Neural progenitor cell (in vitro differentiated cells): ENCODE measurements at regions not wholly inside any gene's neighbourhood (a gene's known extent, or its start where the extent isn't known, plus 50 kb on each side); places are given as distances from the start of the nearest gene placed in this dataset.

ENCODE experiments used
- DNase-seq: peaks from one replicate; pipeline ENCODE4 v3.0.0-alpha.2; 2016; ENCODE audit warnings: low spot score
- H2AFZ ChIP-seq: fragments of 200-600 bp; sonication (generic); replicated peaks from 2 replicates; pipeline ENCODE4 v1.6.1; 2016; ENCODE audit warnings: antibody characterized with exemption
- H3F3A ChIP-seq: fragments of 200-600 bp; sonication (generic); 2 replicates; pipeline ENCODE4 v1.6.1; 2016; ENCODE audit warnings: antibody characterized with exemption, low read depth
- H3K27ac ChIP-seq: fragments of 200-600 bp; sonication (generic); 2 replicates; pipeline ENCODE4 v1.5.1; 2016; ENCODE audit warnings: mild to moderate bottlenecking
- H3K27me3 ChIP-seq: fragments of 200-600 bp; sonication (generic); 2 replicates; pipeline ENCODE4 v1.6.1; 2016; ENCODE audit warnings: mild to moderate bottlenecking, moderate library complexity
- H3K36me3 ChIP-seq: fragments of 200-600 bp; sonication (generic); 2 replicates; pipeline ENCODE4 v1.5.1; 2016
- H3K4me1 ChIP-seq: fragments of 200-600 bp; sonication (generic); 2 replicates; pipeline ENCODE4 v1.6.1; 2016; ENCODE audit warnings: mixed run types
- H3K4me2 ChIP-seq: fragments of 200-600 bp; sonication (generic); 2 replicates; pipeline ENCODE4 v1.6.1; 2016
- H3K4me3 ChIP-seq: fragments of 200-600 bp; sonication (generic); 2 replicates; pipeline ENCODE4 v1.5.1; 2016
- H3K79me2 ChIP-seq: fragments of 200-600 bp; sonication (generic); 2 replicates; pipeline ENCODE4 v1.6.1; 2016; ENCODE audit warnings: low read depth
- H3K9ac ChIP-seq: fragments of 200-600 bp; sonication (generic); 2 replicates; pipeline ENCODE4 v1.6.1; 2016
- H3K9me3 ChIP-seq: fragments of 200-600 bp; sonication (generic); 2 replicates; pipeline ENCODE4 v1.5.1; 2016; ENCODE audit warnings: low read depth
- H4K20me1 ChIP-seq: fragments of 200-600 bp; sonication (generic); 2 replicates; pipeline ENCODE4 v1.6.1; 2016; ENCODE audit warnings: low read depth
- H3K27ac Mint-ChIP-seq: 3 replicates; pipeline ENCODE4 v1.8.0; 2021; ENCODE audit warnings: mixed read lengths
- H3K27me3 Mint-ChIP-seq: 2 replicates; pipeline ENCODE4 v1.8.0; 2022; ENCODE audit warnings: low read depth, mild to moderate bottlenecking, inconsistent platforms, moderate library complexity, mixed read lengths; ENCODE audit not compliant: insufficient read depth
- H3K36me3 Mint-ChIP-seq: 3 replicates; pipeline ENCODE4 v1.8.0; 2021; ENCODE audit warnings: mixed read lengths
- H3K4me1 Mint-ChIP-seq: 3 replicates; pipeline ENCODE4 v1.8.0; 2021; ENCODE audit warnings: mixed read lengths
- H3K4me3 Mint-ChIP-seq: 3 replicates; pipeline ENCODE4 v1.8.0; 2021; ENCODE audit warnings: mild to moderate bottlenecking, moderate library complexity, mixed read lengths
- H3K9me3 Mint-ChIP-seq: 3 replicates; pipeline ENCODE4 v1.8.0; 2020; ENCODE audit warnings: mixed read lengths
- EZH2 ChIP-seq: fragments of 200-600 bp; sonication (generic); IDR thresholded peaks from 2 replicates; pipeline ENCODE4 v1.6.1; 2017; ENCODE audit warnings: antibody characterized with exemption, mild to moderate bottlenecking, moderate library complexity
- EZH2phosphoT487 ChIP-seq: fragments of 200-600 bp; sonication (generic); IDR thresholded peaks from 2 replicates; pipeline ENCODE4 v1.6.1; 2017; ENCODE audit warnings: antibody characterized with exemption
- TF ChIP-seq, protein P1 (sequence below): fragments of 200-600 bp; sonication (generic); IDR thresholded peaks from 2 replicates; pipeline ENCODE4 v1.5.1; 2017; ENCODE audit warnings: antibody characterized with exemption, mild to moderate bottlenecking

DNA sequence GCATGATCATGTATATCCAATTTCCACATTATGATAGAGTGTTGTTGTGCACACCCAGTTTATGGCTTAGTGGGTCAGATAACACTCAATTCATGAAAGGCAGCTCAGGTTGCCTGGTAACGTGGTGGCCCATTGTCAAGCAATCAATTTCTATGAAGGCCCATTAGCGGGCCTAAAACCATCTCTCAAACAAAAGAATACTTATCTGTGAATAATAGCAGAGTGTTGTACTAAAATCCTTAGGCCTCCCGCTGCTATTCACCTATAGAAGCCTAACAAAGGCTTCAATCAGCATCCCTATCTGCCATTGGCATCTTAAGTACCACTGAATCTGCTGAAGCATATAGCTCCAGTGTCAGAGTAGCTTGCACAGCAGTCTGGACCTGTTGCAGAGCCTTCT, 849.6 kb upstream of the POU3F4 start:
- H3K4me2 ChIP-seq: no peak overlapping the region
- peaks cover 13% of the 10 kb centered on the region for H3K9me3 Mint-ChIP-seq
- no peaks in the 10 kb centered on the region for H3K36me3 ChIP-seq
- no peak overlapping the region for H3K4me3 Mint-ChIP-seq
- peaks cover 21% of the 10 kb centered on the region for H3K9me3 ChIP-seq
- H3K27me3 Mint-ChIP-seq: no peaks in the 10 kb centered on the region
- no peaks in the 10 kb centered on the region for H3K27me3 ChIP-seq
- no peaks in the 10 kb centered on the region for H3K4me1 Mint-ChIP-seq
- no peaks in the 10 kb centered on the region for H3F3A ChIP-seq
- DNase-seq: peak; percentile 46
- no peaks in the 10 kb centered on the region for H3K79me2 ChIP-seq
- H4K20me1 ChIP-seq: no peaks in the 10 kb centered on the region
- no peak overlapping the region for H3K4me3 ChIP-seq
- no peaks in the 10 kb centered on the region for H3K4me1 ChIP-seq
- H2AFZ ChIP-seq: no peak overlapping the region
- H3K27ac ChIP-seq: no peak overlapping the region
- no peak for TF ChIP-seq EZH2phosphoT487
- TF ChIP-seq EZH2: no peak
- TF ChIP-seq, protein P1, sequence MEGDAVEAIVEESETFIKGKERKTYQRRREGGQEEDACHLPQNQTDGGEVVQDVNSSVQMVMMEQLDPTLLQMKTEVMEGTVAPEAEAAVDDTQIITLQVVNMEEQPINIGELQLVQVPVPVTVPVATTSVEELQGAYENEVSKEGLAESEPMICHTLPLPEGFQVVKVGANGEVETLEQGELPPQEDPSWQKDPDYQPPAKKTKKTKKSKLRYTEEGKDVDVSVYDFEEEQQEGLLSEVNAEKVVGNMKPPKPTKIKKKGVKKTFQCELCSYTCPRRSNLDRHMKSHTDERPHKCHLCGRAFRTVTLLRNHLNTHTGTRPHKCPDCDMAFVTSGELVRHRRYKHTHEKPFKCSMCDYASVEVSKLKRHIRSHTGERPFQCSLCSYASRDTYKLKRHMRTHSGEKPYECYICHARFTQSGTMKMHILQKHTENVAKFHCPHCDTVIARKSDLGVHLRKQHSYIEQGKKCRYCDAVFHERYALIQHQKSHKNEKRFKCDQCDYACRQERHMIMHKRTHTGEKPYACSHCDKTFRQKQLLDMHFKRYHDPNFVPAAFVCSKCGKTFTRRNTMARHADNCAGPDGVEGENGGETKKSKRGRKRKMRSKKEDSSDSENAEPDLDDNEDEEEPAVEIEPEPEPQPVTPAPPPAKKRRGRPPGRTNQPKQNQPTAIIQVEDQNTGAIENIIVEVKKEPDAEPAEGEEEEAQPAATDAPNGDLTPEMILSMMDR: no peak
- H3K9ac ChIP-seq: no peak overlapping the region
- no peak overlapping the region for H3K27ac Mint-ChIP-seq
- no peaks in the 10 kb centered on the region for H3K36me3 Mint-ChIP-seq

DNA sequence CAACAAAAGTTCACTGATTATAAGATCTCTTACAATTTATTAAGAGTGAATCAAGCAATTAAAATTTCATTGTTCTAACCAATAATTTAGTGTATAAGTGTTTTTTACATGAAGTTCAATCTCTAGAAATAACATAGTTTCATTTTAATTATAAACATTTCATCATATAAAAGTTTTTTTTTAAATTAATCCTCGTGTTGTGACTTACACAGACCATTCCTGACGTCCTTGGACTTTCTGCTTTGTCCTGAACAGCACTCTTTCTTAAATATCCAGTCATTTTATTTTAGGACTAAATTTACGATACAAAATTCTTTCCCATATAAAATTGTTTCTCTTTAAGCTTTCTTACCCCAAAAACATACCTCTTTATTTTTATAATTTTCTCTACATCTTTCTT, 841.7 kb upstream of the POU3F4 start:
- Mint-ChIP-seq H3K4me1 (no peaks in the 10 kb centered on the region), H3K36me3 (no peaks in the 10 kb centered on the region), H3K27me3 (peaks cover 3% of the 10 kb centered on the region), H3K27ac (no peak overlapping the region), H3K9me3 (peaks cover 18% of the 10 kb centered on the region), H3K4me3 (no peak overlapping the region)
- H3K27me3 ChIP-seq: no peaks in the 10 kb centered on the region
- no peak overlapping the region for H2AFZ ChIP-seq
- no peaks in the 10 kb centered on the region for H3K79me2 ChIP-seq
- H3K9ac ChIP-seq: no peak overlapping the region
- H3K36me3 ChIP-seq: no peaks in the 10 kb centered on the region
- no peak overlapping the region for H3K4me2 ChIP-seq
- H3K4me1 ChIP-seq: no peaks in the 10 kb centered on the region
- peaks cover 48% of the 10 kb centered on the region for H3K9me3 ChIP-seq
- H4K20me1 ChIP-seq: no peaks in the 10 kb centered on the region
- no peak for DNase-seq
- H3K27ac ChIP-seq: no peak overlapping the region
- no peaks in the 10 kb centered on the region for H3F3A ChIP-seq
- TF ChIP-seq EZH2: no peak
- TF ChIP-seq, protein P1: no peak
- no peak for TF ChIP-seq EZH2phosphoT487
- H3K4me3 ChIP-seq: no peak overlapping the region

DNA sequence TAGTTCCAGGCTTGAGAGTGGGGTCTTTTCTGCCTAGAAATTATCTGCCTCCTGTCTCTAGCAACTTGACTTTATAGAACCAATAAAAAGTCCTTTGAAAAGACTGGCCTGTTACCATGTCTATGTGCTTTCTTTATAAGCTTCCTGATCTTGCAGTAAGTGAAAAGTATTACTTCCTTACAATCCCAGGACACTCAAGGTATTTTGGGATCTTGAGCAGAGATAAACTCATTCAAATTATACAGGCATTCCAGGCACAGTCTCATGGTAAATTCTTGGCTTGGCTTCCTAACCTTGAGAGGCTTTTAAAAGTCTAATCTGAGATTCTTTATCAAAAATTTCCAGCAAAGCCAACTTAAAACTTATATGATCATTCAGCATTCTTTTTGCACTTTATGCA, 833.0 kb upstream of the POU3F4 start:
- Histone ChIP-seq H3K79me2 (no peaks in the 10 kb centered on the region), H3K27ac (no peak overlapping the region), H3F3A (no peaks in the 10 kb centered on the region), H3K4me3 (no peak overlapping the region), H3K27me3 (no peaks in the 10 kb centered on the region), H3K36me3 (no peaks in the 10 kb centered on the region), H3K9me3 (peaks cover 10% of the 10 kb centered on the region), H3K4me1 (no peaks in the 10 kb centered on the region), H3K4me2 (no peak overlapping the region), H4K20me1 (no peaks in the 10 kb centered on the region), H3K9ac (no peak overlapping the region), H2AFZ (no peak overlapping the region)
- H3K36me3 Mint-ChIP-seq: no peaks in the 10 kb centered on the region
- H3K4me1 Mint-ChIP-seq: no peaks in the 10 kb centered on the region
- H3K27ac Mint-ChIP-seq: no peak overlapping the region
- no peak for DNase-seq
- H3K4me3 Mint-ChIP-seq: no peak overlapping the region
- TF ChIP-seq EZH2phosphoT487 (no peak), EZH2 (no peak)
- TF ChIP-seq, protein P1: no peak
- H3K9me3 Mint-ChIP-seq: no peaks in the 10 kb centered on the region
- no peaks in the 10 kb centered on the region for H3K27me3 Mint-ChIP-seq
